Loucy (cell line): ENCODE measurements at regions not wholly inside any gene's neighbourhood (a gene's known extent, or its start where the extent isn't known, plus 50 kb on each side); places are given as distances from the start of the nearest gene placed in this dataset.

Source experiments
- H2AFZ ChIP-seq: fragments of 200-600 bp; sonication (generic); 2 replicates; pipeline ENCODE4 v1.6.0; 2016; ENCODE audit warnings: antibody characterized with exemption, mild to moderate bottlenecking, low read length, moderate library complexity
- H3F3A ChIP-seq: fragments of 200-600 bp; 2 replicates; pipeline ENCODE4 v1.6.0; 2016; ENCODE audit warnings: antibody characterized with exemption, low read depth, mild to moderate bottlenecking
- H3K27me3 ChIP-seq: fragments of 200-600 bp; sonication (generic); 2 replicates; pipeline ENCODE4 v1.6.1; 2014; ENCODE audit warnings: low read length, mild to moderate bottlenecking; ENCODE audit not compliant: insufficient read depth, poor library complexity, severe bottlenecking
- H3K36me3 ChIP-seq: fragments of 200-600 bp; sonication (generic); 2 replicates; pipeline ENCODE4 v1.6.1; 2016; ENCODE audit warnings: low read length; ENCODE audit not compliant: insufficient read depth
- H3K4me1 ChIP-seq: fragments of 200-600 bp; sonication (generic); 2 replicates; pipeline ENCODE4 v1.5.1; 2014; ENCODE audit warnings: low read length, mild to moderate bottlenecking; ENCODE audit not compliant: insufficient read depth, poor library complexity, severe bottlenecking
- H3K4me2 ChIP-seq: fragments of 200-600 bp; sonication (generic); 2 replicates; pipeline ENCODE4 v1.6.0; 2014; ENCODE audit warnings: antibody characterized with exemption, low read length, low read depth, mild to moderate bottlenecking; ENCODE audit not compliant: poor library complexity, severe bottlenecking
- H3K4me3 ChIP-seq: fragments of 200-600 bp; sonication (generic); 2 replicates; pipeline ENCODE4 v1.5.1; 2014; ENCODE audit warnings: low read length, mild to moderate bottlenecking, mixed read lengths; ENCODE audit not compliant: poor library complexity, severe bottlenecking
- H3K79me2 ChIP-seq: fragments of 200-600 bp; sonication (generic); 2 replicates; pipeline ENCODE4 v1.6.1; 2014; ENCODE audit warnings: low read length; ENCODE audit not compliant: insufficient read depth
- H3K9ac ChIP-seq: fragments of 200-600 bp; sonication (generic); 2 replicates; pipeline ENCODE4 v1.6.0; 2014; ENCODE audit warnings: mild to moderate bottlenecking, low read depth, low read length, moderate library complexity; ENCODE audit not compliant: poor library complexity, severe bottlenecking
- H3K9me2 ChIP-seq: fragments of 200-600 bp; sonication (generic); replicated peaks from 2 replicates; pipeline ENCODE4 v1.6.1; 2016; ENCODE audit warnings: low read depth, low read length, mixed read lengths
- H3K9me3 ChIP-seq: fragments of 200-600 bp; sonication (generic); 2 replicates; pipeline ENCODE4 v1.6.1; 2014; ENCODE audit warnings: mild to moderate bottlenecking, antibody characterized with exemption, low read length, low read depth; ENCODE audit not compliant: insufficient read depth
- H4K20me1 ChIP-seq: fragments of 200-600 bp; sonication (generic); 2 replicates; pipeline ENCODE4 v1.6.0; 2014; ENCODE audit warnings: antibody characterized with exemption, low read length, mild to moderate bottlenecking; ENCODE audit not compliant: insufficient read depth, poor library complexity, severe bottlenecking
- EZH2phosphoT487 ChIP-seq: fragments of 200-600 bp; IDR thresholded peaks from 2 replicates; pipeline ENCODE4 v1.6.1; 2018; ENCODE audit warnings: antibody characterized with exemption, mild to moderate bottlenecking, moderate library complexity, borderline replicate concordance
- TF ChIP-seq, protein P1 (sequence below): fragments of 200-600 bp; sonication (generic); conservative IDR thresholded peaks from 2 replicates; pipeline ENCODE4 v1.5.1; 2014; ENCODE audit warnings: mild to moderate bottlenecking, antibody characterized with exemption, low read length

DNA sequence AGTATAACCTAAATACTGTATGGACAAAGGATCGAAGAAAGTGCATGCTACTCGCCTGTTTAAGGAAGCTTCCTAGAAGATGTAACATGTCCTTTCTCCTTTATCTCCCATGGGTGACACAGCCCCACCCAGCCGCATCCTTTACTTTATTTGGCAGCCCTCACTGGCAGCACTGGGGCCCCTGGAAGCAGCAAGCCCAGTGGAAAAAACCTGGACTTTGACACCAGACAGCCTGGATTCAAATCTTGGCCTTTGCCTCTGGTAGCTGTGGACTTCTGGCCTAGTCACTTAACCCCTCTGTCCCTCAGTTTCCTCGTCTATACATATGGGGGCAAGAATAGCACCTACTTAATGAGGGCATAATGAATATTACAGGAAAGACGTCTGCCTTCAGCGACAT lies 67.1 kb downstream of the MYEOV start:
- H2AFZ ChIP-seq = no peak overlapping the region
- 0 out of 2 replicates have a peak, but pooled peaks cover 2% of the 10 kb centered on the region for H3K9me3 ChIP-seq
- H3K36me3 ChIP-seq = no peaks in the 10 kb centered on the region
- no peak overlapping the region for H3K9ac ChIP-seq
- no peak for TF ChIP-seq EZH2phosphoT487
- TF ChIP-seq, protein P1, sequence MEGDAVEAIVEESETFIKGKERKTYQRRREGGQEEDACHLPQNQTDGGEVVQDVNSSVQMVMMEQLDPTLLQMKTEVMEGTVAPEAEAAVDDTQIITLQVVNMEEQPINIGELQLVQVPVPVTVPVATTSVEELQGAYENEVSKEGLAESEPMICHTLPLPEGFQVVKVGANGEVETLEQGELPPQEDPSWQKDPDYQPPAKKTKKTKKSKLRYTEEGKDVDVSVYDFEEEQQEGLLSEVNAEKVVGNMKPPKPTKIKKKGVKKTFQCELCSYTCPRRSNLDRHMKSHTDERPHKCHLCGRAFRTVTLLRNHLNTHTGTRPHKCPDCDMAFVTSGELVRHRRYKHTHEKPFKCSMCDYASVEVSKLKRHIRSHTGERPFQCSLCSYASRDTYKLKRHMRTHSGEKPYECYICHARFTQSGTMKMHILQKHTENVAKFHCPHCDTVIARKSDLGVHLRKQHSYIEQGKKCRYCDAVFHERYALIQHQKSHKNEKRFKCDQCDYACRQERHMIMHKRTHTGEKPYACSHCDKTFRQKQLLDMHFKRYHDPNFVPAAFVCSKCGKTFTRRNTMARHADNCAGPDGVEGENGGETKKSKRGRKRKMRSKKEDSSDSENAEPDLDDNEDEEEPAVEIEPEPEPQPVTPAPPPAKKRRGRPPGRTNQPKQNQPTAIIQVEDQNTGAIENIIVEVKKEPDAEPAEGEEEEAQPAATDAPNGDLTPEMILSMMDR = no peak
- H3F3A ChIP-seq = no peaks in the 10 kb centered on the region
- H3K27me3 ChIP-seq = no peaks in the 10 kb centered on the region
- peaks cover 10% of the 10 kb centered on the region for H3K4me1 ChIP-seq
- no peaks in the 10 kb centered on the region for H3K79me2 ChIP-seq
- no peaks in the 10 kb centered on the region for H3K9me2 ChIP-seq
- no peak overlapping the region for H3K4me3 ChIP-seq
- no peak overlapping the region for H3K4me2 ChIP-seq
- no peaks in the 10 kb centered on the region for H4K20me1 ChIP-seq

DNA sequence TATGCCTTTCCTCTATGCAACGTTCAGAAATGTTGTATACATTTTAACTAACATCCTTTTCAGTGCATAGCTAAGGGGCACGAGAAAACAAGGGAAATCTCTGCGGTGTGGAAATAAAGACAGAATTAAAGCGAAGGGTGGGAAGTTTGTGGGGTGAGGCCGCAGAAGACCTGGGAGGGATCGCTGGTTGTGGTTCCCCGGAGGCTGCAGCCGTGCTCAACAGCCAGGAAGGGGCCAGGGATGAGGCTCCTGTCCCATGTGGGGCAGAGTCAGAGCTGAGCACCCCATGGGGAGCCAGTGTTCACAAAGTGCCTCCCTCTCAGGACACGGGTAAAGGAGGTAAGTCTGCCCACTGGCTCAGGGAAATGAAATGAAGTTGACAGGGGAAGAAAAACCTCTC lies 67.5 kb downstream of the MYEOV start:
- H3K4me2 ChIP-seq = no peak overlapping the region
- H2AFZ ChIP-seq = no peak overlapping the region
- H3K79me2 ChIP-seq = no peaks in the 10 kb centered on the region
- no peaks in the 10 kb centered on the region for H4K20me1 ChIP-seq
- no peak for TF ChIP-seq EZH2phosphoT487
- no peaks in the 10 kb centered on the region for H3F3A ChIP-seq
- no peaks in the 10 kb centered on the region for H3K36me3 ChIP-seq
- peaks cover 10% of the 10 kb centered on the region for H3K4me1 ChIP-seq
- H3K9ac ChIP-seq = no peak overlapping the region
- 0 out of 2 replicates have a peak, but pooled peaks cover 2% of the 10 kb centered on the region for H3K9me3 ChIP-seq
- H3K9me2 ChIP-seq = no peaks in the 10 kb centered on the region
- H3K4me3 ChIP-seq = no peak overlapping the region
- H3K27me3 ChIP-seq = no peaks in the 10 kb centered on the region

DNA sequence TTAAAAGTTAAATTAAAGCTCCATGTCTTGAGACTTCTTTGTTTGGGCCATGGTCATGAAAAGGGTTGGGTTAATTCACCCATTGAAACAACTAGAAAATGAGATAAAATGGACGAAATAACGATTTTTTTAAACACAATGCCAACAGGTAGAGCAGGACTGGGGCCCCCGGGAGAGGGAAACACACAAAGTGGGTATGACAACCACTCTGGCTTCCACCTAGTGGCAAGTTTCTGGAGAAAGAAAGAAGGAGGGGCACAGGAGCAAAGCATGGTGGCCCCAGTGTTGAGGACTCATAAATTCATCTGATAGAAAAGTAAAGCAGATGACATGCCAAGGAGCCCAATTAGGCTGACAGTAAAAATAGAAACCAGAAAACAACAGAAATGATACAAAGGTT lies 68.4 kb downstream of the MYEOV start:
- Histone ChIP-seq H3K79me2 (no peaks in the 10 kb centered on the region), H3K9ac (no peak overlapping the region), H3K4me2 (no peak overlapping the region), H3K27me3 (no peaks in the 10 kb centered on the region), H2AFZ (peak overlapping the region; percentile 29; the same call in 1 of the 2 replicates), H3K4me3 (no peak overlapping the region), H3K4me1 (peaks cover 13% of the 10 kb centered on the region), H3K36me3 (no peaks in the 10 kb centered on the region), H3K9me2 (no peaks in the 10 kb centered on the region), H3K9me3 (0 out of 2 replicates have a peak, but pooled peaks cover 2% of the 10 kb centered on the region), H4K20me1 (no peaks in the 10 kb centered on the region), H3F3A (no peaks in the 10 kb centered on the region)
- TF ChIP-seq, protein P1 = peak; percentile 49
- no peak for TF ChIP-seq EZH2phosphoT487

DNA sequence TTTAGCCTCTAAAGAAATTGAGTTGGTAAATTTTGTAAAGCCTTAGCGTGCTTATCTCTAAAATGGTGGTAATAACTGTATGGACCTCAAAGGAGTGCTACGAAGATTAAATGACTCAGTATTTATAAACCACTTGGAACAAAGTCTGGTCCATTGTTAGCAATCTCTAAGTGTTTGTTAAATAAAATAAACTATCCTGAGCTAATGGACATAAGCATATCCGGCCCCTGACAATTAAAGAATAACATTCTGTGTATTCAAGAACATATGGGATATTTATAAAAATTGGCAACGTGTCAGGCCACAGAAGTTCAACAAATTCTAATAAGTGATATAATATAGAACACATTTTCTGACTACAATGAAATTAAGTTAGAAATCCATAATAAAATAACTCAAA lies 71.0 kb downstream of the MYEOV start:
- H2AFZ ChIP-seq = no peak overlapping the region
- TF ChIP-seq, protein P1 = no peak
- TF ChIP-seq EZH2phosphoT487 = no peak
- no peak overlapping the region for H3K9ac ChIP-seq
- peaks cover 26% of the 10 kb centered on the region for H3K4me1 ChIP-seq
- no peak overlapping the region for H3K4me3 ChIP-seq
- H3K4me2 ChIP-seq = no peak overlapping the region
- 0 out of 2 replicates have a peak, but pooled peaks cover 5% of the 10 kb centered on the region for H3K9me3 ChIP-seq
- no peaks in the 10 kb centered on the region for H3K79me2 ChIP-seq
- no peaks in the 10 kb centered on the region for H4K20me1 ChIP-seq
- no peaks in the 10 kb centered on the region for H3F3A ChIP-seq
- no peaks in the 10 kb centered on the region for H3K36me3 ChIP-seq
- H3K9me2 ChIP-seq = no peaks in the 10 kb centered on the region
- H3K27me3 ChIP-seq = no peaks in the 10 kb centered on the region
